ENCODE measurements at regions not wholly inside any gene's neighbourhood (a gene's known extent, or its start where the extent isn't known, plus 50 kb on each side); places are given as distances from the start of the nearest gene placed in this dataset.

- H3K4me3 Mint-ChIP-seq (ENCODE audit: unreplicated experiment), result no peak overlapping the region
- H3K9me3 ChIP-seq, result 0 out of 2 replicates have a peak, but pooled peaks cover 4% of the 10 kb centered on the region
- H3K36me3 Mint-ChIP-seq (ENCODE audit: insufficient read depth, unreplicated experiment), result no peaks in the 10 kb centered on the region
- no TSS peak for BruUV-seq (replicated peaks)
- H3K27me3 ChIP-seq (replicated peaks; ENCODE audit: control insufficient read depth, insufficient read depth, low read length), result no peaks in the 10 kb centered on the region
- peaks cover 48% of the 10 kb centered on the region for H3K4me1 Mint-ChIP-seq (ENCODE audit: low read depth, unreplicated experiment)
- no peaks in the 10 kb centered on the region for H3K27me3 Mint-ChIP-seq (ENCODE audit: insufficient read depth, unreplicated experiment)
- intact Hi-C loops (cut with micrococcal nuclease; ENCODE audit: unreplicated experiment), result loop anchor here (10.0 kb wide), 1 partner anchor 452 kb away; the partner anchor contains the start of gene MIOS
- no peaks in the 10 kb centered on the region for H3K36me3 ChIP-seq (ENCODE audit: control insufficient read depth, insufficient read depth, low read length)
- ChIA-PET CTCF (interaction anchor here (0.5 kb wide), 1 partner anchor 10 kb away, joined by 3 read pairs; no protein-coding TSS in a partner anchor), POLR2A (no interaction called here)
- peaks cover 45% of the 10 kb centered on the region for H3K4me1 ChIP-seq
- no peak overlapping the region for H3K4me3 ChIP-seq (ENCODE audit: low read depth, low read length)
- DNase-seq, result no peak
- no peaks in the 10 kb centered on the region for H3K9me3 Mint-ChIP-seq (ENCODE audit: unreplicated experiment)
- no peak for TF ChIP-seq CTCF (IDR thresholded peaks at IDR 0.05; ENCODE audit: insufficient read depth in 1 of 2, low read depth in 1 of 2, low read length in 1 of 2, severe bottlenecking in 1 of 2, unreplicated experiment in 1 of 2)
- H3K27ac Mint-ChIP-seq (ENCODE audit: unreplicated experiment), result no peak overlapping the region
These were observed 69.5 kb upstream of the C1GALT1 start for GRCh38 chr7:7112868-7113267.

GRCh38 chr7:7114575-7115291, 67.6 kb upstream of the C1GALT1 start:
- intact Hi-C loops (cut with micrococcal nuclease; ENCODE audit: unreplicated experiment), result loop anchor here (10.0 kb wide), 1 partner anchor 450 kb away; the partner anchor contains the start of gene MIOS
- peaks cover 65% of the 10 kb centered on the region for H3K4me1 Mint-ChIP-seq (ENCODE audit: low read depth, unreplicated experiment)
- Histone ChIP-seq H3K27me3 (replicated peaks; ENCODE audit: control insufficient read depth, insufficient read depth, low read length) (no peaks in the 10 kb centered on the region), H3K36me3 (ENCODE audit: control insufficient read depth, insufficient read depth, low read length) (no peaks in the 10 kb centered on the region), H3K4me1 (peaks cover 64% of the 10 kb centered on the region), H3K9me3 (0 out of 2 replicates have a peak, but pooled peaks cover 4% of the 10 kb centered on the region), H3K4me3 (ENCODE audit: low read depth, low read length) (no peak overlapping the region)
- peak overlapping the region; percentile 6 for H3K27ac Mint-ChIP-seq (ENCODE audit: unreplicated experiment)
- H3K9me3 Mint-ChIP-seq (ENCODE audit: unreplicated experiment), result no peaks in the 10 kb centered on the region
- peak; percentile 55 to 63 for DNase-seq
- no peaks in the 10 kb centered on the region for H3K27me3 Mint-ChIP-seq (ENCODE audit: insufficient read depth, unreplicated experiment)
- no peak for TF ChIP-seq CTCF (IDR thresholded peaks at IDR 0.05; ENCODE audit: insufficient read depth in 1 of 2, low read depth in 1 of 2, low read length in 1 of 2, severe bottlenecking in 1 of 2, unreplicated experiment in 1 of 2)
- POLR2A ChIA-PET, result interaction anchor here (1.3 kb wide), 1 partner anchor 67 kb away, joined by 6 read pairs; the partner anchor contains the start of gene C1GALT1
- H3K4me3 Mint-ChIP-seq (ENCODE audit: unreplicated experiment), result peak overlapping the region; percentile 23
- BruUV-seq (replicated peaks), result no TSS peak
- peaks cover 4% of the 10 kb centered on the region for H3K36me3 Mint-ChIP-seq (ENCODE audit: insufficient read depth, unreplicated experiment)
- CTCF ChIA-PET, result no interaction called here

GRCh38 chr7:7117935-7118586, 64.3 kb upstream of the C1GALT1 start:
- peaks cover 54% of the 10 kb centered on the region for H3K4me1 Mint-ChIP-seq (ENCODE audit: low read depth, unreplicated experiment)
- Histone ChIP-seq H3K9me3 (0 out of 2 replicates have a peak, but pooled peaks cover 4% of the 10 kb centered on the region), H3K4me1 (peaks cover 65% of the 10 kb centered on the region), H3K4me3 (ENCODE audit: low read depth, low read length) (no peak overlapping the region), H3K27me3 (replicated peaks; ENCODE audit: control insufficient read depth, insufficient read depth, low read length) (no peaks in the 10 kb centered on the region), H3K36me3 (ENCODE audit: control insufficient read depth, insufficient read depth, low read length) (no peaks in the 10 kb centered on the region)
- POLR2A ChIA-PET, result no interaction called here
- intact Hi-C loops (cut with micrococcal nuclease; ENCODE audit: unreplicated experiment), result loop anchor here (1.0 to 10.0 kb wide), 2 partner anchors 8 to 447 kb away; partner anchors contain the start of gene MIOS
- peak overlapping the region; percentile 47 for H3K27ac Mint-ChIP-seq (ENCODE audit: unreplicated experiment)
- CTCF ChIA-PET, result no interaction called here
- DNase-seq, result no peak
- H3K36me3 Mint-ChIP-seq (ENCODE audit: insufficient read depth, unreplicated experiment), result peaks cover 4% of the 10 kb centered on the region
- H3K9me3 Mint-ChIP-seq (ENCODE audit: unreplicated experiment), result no peaks in the 10 kb centered on the region
- TF ChIP-seq CTCF (IDR thresholded peaks at IDR 0.05; ENCODE audit: insufficient read depth in 1 of 2, low read depth in 1 of 2, low read length in 1 of 2, severe bottlenecking in 1 of 2, unreplicated experiment in 1 of 2), result no peak
- no TSS peak for BruUV-seq (replicated peaks)
- H3K27me3 Mint-ChIP-seq (ENCODE audit: insufficient read depth, unreplicated experiment), result no peaks in the 10 kb centered on the region
- peak overlapping the region; percentile 28 for H3K4me3 Mint-ChIP-seq (ENCODE audit: unreplicated experiment)
